Fibroblast of skin of back (primary cell): ENCODE measurements at regions not wholly inside any gene's neighbourhood (a gene's known extent, or its start where the extent isn't known, plus 50 kb on each side); places are given as distances from the start of the nearest gene placed in this dataset.

Experiments
- DNase-seq: peaks from one replicate; pipeline ENCODE4 v3.0.0-alpha.2; 2013

DNA sequence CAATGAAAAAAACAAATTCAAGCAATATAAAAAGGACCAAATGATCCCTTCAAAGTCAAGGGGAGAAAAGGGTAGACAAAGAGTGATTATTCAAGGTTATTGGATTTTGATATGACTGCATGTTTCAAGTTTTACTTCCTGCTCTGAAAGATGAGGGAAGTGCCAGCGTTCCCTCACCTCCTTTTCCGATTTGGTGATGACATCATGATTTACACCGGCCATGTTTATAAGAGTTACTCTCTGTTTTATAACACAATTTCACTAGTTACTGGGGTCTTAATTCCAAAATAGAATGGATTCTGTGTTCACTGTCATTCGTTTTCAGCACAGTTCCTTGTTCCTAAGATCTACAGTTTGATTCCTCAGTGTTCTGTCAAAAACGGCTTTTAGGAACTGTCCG is 60.5 kb upstream of the CPXM2 start:
- no peak for DNase-seq

DNA sequence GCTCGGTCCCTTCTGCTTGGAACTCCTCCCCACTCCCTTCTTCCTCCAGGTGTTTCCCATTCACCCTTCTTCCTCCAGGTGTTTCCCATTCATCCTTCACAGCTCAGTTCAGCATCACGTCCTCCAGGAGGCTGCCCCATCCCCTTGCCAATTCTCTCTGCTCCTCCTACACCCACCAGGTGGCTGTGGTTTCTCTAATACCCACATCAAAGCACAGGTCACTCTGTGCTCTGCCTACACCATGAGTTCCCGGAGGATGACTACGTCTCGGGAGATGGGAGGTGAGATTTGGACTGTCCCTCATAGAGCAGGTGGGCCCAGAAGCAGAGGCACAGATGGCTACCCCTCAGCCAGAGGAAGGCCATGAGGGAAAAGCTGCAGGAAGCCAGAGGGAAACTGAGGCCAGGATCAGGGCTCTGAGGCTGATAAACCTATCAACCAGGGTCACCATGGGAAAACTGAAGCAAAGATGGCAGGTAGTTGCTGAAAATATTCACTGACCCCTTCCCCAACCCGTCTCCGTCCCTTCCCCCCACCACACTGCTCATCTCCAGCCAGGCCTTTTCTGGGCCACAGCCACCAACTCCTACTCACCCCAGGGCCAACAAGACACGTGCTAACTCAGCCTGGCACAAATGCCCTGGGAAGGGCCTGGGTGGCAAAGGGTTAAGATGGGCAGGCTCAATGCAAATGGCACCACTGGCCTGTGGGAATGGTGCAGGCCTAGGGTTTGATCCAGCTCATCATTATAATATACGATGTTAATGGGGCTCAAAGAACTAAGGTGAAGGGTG is 56.6 kb upstream of the CPXM2 start:
- DNase-seq, result no peak

DNA sequence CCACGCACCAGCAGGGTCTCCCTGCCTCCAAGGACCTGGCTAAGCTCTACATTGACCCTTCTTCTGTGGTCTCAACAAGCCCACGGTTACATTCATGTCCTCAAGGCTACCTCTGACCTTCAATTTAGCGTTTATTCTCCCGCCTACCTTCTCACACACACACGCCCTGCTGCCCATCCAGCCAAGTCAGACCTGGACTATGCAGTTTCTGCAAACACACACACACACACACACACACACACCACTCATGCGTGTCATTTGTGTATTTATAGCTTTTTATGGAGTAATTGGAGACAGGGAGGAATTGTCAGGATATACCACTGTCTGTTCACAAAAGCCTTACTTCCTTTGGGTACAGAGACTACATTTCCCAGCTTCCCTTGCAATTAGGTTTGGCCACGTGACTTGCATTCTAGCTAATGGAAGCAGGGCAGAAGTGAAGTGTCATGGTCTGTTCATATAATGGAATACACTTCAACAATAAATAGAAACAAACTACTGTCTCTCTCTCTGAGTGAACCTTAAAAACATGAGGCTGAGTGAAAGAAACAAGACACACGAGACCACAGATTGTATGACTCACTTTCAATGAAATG is 53.8 kb upstream of the CPXM2 start:
- peak; percentile 62 for DNase-seq

DNA sequence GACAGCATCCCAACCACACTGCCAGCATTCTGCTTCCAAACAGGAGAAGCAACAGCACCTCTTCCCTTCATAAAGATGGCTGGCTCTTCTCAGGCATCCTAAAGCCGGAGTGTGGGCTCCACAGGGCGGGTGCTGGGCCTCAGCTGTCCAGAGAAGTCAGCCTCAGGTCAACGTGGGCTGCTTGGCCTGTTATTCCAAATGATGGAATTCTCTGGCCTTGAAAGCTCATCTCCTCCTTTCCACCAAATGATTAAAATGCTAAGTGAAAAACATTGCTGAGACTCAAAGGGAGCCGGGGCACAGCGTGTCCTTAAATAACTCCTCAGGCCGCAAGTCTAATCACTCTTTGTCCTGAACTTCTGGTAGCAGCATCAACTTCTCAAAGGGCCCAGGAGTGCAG is 53.1 kb upstream of the CPXM2 start:
- DNase-seq, result no peak

DNA sequence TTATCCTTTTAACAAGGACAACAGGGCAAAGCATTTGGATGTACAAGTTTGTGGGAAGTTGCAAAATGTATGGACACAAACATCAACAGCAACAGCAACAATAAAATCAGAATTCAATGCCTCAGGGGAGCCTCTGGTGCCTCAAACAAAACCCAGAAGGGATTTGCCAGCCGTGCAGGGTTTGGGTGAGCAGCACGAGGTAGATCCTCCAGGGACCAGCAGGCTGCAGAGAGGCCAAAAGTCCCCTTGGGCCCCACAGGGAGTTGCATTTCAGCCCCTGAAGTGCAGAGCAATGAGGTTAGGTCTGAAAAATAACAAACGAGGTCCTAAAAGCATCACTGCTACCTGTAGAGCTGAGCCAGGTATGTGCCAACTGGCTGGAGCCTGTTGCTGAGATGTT is 51.7 kb upstream of the CPXM2 start:
- no peak for DNase-seq

DNA sequence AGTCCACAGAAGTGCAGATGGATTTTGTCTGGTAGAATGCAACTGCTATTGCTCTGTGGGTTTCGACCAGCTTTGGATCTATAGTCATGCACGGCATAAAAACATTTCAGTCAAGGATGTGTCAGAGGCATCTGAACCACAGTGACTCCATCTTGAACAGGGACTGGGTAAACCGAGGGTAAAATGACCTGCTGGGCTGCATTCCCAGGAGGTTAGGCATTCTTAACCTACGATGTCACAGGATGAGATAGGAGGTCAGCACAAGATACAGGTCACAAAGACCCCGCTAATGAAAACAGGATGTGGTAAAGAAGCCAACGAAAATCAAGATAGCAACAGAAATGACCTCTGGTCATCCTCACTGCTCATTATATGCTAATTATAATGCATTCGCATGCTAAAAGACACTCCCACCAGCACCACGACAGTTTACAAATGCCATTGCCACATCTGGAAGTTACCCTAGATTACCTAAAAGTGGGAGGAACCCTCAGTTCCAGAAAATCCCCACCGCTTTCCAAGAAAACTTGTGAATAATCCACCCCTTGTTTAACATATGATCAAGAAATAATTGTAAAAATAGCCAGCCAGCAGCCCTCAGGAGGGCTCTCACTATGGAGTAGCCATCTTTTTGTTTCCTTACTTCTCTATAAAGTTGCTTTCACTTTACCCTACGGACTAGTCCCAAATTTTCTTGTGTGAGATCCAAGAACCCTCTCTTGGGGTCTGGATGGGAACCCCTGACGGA is 50.7 kb upstream of the CPXM2 start:
- DNase-seq, result peak; percentile 11
